SIG-M5 treated with dmso at 0.1 percent for 504 hours (cell line): ENCODE measurements at regions not wholly inside any gene's neighbourhood (a gene's known extent, or its start where the extent isn't known, plus 50 kb on each side); places are given as distances from the start of the nearest gene placed in this dataset.
"Not testable (repeated sequence)": the region's sequence is repeated elsewhere in the genome, so short reads cannot be mapped to it uniquely, and the experiment has no call there.

Experiments used
- DNase-seq: peaks from one replicate; lab custom pipeline; 2025; ENCODE audit not compliant: unreplicated experiment; lab: John Stamatoyannopoulos, UW

DNA sequence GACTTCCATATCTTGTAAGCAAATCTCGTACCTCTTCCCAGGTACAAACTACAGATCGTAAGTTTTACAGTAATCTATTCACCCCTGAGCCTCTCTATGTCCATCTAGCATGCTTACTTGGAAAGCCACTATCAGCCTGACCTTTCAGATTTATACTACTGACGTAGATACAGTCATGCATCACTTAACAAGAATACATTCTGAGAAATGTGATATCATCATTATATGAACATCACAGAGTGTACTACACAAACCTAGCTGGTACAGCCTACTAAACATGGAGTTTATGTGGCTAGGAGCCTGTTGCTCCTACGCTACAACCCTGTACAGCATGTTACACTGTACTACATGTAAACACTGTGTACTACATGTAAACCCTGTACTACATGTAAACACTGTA is 293.2 kb upstream of the ZNF804A start:
- DNase-seq: no peak

DNA sequence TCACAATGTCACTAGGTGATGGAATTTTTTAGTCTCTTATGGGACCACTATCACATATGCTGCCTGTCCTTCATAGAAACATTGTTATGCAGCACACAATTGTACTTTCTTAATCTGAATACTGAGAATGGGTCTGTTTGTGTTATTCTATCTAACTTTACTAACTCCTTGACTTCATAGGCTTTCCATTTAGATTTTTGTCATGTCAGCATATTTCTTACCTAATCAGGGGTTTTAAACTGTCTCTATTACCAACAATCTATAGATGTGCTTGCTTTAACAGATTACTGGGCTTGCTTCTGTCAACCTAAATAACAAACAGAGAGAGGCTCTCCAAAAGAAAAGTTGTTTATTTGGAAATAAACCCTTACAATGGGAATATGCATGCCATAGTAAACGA is 289.6 kb upstream of the ZNF804A start:
- no peak for DNase-seq

DNA sequence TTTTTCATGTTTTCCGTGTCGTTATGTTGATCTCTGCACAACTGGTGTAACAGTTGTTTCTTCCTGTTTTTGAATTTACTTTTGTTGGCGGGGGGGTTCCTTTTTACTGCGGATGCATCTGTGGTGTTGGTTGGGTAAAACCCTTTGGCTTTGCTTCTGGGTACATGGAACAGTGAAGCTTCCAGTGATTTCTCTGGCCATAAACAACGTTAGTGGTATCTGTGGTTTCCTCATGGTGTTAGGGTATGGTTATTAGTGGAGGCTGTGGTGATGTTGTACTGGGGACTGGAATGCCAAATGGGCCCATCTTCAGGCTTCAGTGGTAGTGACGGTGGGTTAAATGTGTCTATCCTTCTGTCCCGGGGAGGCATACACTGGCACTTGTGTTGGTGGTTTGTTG is 285.4 kb upstream of the ZNF804A start:
- no peak for DNase-seq

DNA sequence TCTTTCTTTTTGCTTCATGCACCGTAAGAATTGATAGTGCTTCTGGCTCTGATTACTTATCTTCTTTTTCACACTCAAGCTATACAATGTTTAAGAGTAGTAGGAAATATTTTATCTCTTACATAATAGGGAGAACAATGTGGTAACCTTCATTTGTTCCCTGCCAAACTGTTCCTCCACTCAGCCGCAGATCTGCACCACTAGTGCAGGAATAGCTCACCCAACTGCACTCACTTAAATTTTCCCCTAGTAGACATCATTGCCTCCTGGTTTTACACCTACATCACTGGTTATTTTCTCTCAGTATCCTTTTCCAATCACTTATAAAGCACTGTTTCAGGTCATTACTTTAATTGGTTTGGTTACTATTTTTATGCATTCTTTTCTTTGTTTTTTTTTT is 283.5 kb upstream of the ZNF804A start:
- DNase-seq: no peak

DNA sequence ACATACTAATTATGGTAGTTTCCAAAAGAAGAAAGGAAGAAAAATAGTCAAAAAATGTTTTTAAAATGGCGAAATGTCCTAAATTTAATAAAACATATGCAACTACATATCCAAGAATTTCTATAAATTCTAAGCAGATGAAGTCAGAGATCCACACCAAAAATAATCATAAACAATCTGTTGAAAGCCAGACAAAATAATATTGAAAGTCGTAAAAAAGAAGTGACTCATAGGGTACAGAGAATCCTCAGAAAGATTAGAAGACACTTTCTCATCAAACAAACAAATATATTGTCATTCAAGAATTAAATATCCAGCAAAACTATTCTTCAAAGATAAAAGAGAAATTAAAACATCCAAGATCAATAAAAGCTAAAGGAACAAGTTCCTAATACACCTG is 281.4 kb upstream of the ZNF804A start:
- no peak for DNase-seq

DNA sequence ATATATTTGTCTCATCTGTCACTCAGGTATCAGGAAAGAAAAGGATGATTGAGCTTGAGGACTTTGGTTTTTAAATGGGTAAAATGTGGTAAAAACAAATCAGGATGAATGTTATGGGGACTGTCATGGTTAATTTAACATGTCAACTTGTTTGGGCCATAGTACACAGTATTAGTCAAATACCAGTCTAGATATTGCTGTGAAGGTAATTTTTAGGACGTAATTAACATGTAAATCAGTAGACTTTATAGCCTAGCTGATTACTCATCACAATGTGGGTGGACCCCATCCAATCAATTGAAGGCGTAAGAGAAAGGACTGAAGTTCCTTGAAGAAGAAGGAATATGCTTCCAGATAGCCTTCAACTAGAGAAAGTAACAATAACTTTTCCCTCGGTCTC is 275.7 kb upstream of the ZNF804A start:
- DNase-seq: no peak

DNA sequence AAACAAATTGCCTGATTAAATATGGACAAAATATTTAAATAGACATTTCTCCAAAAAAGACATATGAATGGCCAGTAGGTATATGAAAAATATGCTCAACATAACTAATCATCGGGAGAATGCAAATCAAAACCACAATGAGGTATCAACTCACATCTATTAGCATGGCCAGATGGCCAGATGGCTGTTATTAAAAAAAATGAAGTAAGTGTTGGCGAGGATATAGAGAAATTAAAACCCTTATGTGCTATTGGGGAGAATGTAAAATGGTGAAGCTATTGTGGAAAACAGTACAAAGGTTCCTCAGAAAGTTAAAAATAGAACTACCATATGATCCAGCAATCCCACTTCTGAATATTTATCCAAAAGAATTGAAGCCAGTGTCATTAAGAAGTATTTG is 272.3 kb upstream of the ZNF804A start:
- no peak for DNase-seq

DNA sequence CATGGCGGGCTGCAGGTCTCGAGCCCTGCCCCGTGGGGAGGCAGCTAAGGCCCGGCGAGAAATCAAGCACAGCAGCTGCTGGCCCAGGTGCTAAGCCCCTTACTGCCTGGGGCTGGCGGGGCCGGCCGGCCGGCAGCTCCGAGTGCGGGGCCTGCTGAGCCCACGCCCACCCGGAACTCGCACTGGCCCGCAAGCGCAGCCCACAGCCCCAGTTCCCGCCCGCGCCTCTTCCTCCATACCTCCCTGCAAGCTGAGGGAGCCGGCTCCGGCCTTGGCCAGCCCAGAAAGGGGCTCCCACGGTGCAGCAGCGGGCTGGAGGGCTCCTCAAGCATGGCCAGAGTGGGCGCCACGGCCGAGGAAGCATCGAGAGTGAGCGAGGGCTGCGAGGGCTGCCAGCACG is 270.5 kb upstream of the ZNF804A start:
- not testable (repeated sequence) for DNase-seq

DNA sequence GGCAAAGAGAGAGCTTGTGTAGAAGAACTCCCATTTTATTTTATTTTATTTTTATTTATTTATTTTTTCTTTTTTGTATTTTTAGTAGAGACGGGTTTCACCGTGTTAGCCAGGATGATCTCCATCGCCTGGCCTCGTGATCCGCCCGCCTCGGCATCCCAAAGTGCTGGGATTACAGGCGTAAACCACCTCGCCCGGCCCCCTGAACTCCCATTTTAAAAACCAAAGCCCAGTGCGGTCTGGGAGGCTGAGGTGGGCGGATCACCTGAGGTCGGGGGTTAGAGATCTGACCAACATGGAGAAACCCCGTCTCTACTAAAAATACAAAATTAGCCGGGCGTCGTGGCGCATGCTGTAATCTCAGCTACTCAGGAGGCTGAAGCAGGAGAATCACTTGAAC is 267.8 kb upstream of the ZNF804A start:
- not testable (repeated sequence) for DNase-seq

DNA sequence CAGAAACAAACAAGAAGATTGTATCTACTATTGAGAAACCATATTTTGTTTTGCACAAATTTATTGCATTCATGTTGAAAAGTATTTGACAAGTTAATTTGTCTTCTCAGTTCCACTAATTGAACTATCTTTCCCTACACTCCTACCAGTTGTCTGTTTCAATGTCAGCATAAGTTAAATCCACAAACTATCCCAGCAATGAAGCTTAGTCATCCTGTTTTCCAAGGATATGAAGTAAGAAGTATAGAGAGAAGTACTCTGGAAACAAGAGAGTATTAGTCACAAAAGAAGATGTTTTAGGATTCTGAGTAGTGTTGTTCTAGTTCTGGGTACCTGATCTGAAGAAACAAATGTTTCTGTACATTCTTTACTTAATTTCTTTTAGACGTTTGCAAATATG is 261.6 kb upstream of the ZNF804A start:
- DNase-seq: no peak

DNA sequence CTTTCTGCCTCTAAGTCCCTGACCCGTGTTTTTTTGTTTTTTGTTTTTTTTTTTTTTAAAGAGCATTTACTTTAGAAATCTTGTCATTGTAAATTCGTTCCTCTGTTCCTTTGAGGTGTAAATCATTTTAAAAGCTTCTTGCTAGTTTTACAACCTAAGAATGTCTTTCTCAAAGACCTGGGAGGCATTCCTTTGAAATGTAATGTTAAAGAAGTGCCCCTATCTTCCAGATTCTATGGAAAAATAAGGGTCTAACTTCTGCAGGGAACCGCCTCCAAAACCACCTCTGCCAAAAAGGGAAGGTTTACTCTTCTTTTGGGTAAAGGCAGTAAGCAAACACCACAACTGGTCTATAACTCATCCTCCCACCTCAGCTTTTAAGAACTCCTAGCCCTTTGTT is 259.6 kb upstream of the ZNF804A start:
- no peak for DNase-seq

DNA sequence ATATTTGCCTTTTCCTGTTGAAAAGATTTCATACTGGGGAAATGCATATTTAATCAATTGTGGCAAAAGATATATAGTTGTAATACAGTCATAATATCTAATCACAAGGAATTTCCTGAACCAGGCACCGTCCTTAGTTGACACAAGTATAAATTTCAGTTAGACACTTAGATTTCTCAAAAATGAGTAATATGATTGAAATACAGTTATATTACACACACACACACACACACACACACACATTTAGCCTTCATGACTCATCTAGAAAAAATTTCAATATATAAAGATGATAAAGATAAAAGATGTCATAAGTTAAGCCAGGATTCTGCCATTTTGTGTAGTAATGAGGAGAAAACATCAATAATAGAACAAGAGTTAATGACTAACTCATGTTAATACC is 258.4 kb upstream of the ZNF804A start:
- no peak for DNase-seq

DNA sequence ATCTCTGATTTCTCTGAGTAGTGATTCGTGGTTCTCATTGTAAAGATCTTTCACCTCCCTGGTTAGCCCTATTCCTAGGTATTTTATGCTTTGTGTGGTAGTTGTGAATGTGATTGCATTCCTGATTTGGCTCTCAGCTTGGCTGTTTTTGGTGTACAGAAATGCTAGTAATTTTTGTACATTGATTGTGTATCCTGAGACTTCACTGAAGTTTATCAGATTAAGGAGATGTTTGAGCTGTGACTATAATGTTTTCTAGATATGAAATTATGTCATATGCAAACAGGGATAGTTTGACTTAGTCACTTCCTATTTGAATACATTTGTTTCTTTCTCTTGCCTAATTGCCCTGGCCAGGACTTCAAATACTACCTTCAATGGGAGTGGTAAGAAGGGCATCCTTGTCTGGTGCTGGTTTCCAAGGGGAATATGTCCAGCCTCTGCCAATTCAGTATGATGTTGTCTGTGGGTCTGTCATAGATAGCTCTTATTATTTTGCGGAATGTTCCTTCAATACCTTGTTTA is 251.9 kb upstream of the ZNF804A start:
- DNase-seq: no peak

DNA sequence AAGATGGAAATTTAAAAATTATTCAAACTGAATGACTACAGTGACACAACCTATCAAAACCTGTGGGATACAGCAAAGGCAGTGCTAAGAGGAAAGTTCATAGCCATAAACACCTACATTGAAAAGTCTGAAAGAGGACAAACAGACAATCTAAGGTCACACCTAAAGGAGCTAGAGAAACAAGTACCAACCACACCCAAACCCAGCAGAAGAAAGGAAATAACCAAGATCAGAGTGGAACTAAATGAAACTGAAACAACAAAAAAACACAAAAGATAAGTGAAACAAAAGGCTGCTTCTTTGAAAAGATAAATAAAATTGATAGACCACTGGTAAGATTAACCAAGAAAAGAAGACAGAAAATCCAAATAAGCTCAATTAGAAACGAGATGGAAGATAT is 247.2 kb upstream of the ZNF804A start:
- no peak for DNase-seq

DNA sequence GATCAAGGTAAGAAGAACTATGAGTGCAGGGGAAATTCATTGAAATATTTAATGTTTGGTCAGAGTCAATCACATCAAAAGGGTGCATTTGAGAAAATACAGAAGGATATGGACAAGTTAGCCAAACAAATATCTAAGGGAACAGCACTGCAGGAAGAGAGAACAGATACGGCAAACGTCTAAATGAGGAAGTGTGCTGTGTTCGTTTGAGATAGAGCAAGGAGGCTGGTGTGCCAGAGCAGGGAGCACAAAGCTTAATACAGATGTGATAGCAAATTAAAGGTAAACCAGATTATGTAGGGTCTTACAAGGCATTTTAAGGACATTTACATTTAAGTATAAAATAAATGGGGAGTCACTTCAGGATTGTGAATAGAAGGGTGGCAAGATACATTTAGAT is 241.3 kb upstream of the ZNF804A start:
- no peak for DNase-seq

DNA sequence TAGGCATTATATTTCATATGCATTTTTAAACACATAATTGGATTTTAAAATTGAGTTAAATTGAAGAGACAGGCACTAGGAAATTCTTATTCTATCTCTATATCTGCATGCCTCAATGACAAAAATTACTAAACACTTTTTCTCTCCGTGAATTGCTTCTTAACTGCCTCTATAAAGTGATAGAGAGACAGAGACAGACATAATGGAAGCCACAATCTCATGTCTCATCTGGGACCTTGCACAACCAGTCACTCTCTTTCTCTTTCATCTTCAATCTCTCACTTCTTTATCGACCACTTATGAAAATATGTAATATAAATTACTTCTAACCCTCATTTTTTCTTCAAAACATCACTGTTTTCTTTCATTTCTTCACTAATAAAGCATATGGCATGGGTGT is 238.9 kb upstream of the ZNF804A start:
- DNase-seq: no peak

DNA sequence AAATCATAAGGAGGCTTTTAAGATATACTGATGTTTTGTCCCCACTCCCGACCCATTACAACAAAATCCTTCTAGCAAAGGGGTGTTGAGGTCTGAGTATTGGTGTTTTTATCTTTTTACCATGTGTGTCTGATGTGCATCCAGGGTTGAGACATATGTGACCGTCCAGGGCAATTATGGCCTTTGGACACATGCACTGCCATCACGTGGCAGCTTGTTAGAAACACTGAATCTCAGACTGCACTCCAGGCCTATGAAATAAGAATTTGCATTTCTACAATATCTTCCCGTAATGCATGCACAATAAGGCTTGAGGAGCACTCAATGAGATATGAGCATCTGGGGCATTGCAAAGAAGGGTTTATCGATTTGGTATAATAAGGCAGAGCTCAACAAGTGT is 235.1 kb upstream of the ZNF804A start:
- no peak for DNase-seq

DNA sequence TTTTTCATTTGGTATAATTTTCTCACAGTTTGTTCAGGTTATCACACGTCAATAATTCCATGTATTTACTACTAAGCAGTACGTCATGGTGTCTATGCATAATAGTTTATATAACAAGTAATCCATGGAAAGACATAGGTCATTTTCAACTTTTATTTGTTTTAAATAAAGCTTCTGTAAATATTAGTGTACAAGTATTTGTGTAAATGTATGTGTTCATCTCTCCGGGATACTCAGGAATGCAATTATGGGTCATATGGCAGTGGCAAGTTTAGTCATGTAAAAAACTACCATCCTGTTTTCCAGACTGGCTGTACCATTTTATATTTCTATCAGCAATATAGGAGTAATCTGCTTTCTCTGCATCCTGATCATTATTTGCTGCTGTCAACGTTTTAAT is 231.1 kb upstream of the ZNF804A start:
- no peak for DNase-seq

DNA sequence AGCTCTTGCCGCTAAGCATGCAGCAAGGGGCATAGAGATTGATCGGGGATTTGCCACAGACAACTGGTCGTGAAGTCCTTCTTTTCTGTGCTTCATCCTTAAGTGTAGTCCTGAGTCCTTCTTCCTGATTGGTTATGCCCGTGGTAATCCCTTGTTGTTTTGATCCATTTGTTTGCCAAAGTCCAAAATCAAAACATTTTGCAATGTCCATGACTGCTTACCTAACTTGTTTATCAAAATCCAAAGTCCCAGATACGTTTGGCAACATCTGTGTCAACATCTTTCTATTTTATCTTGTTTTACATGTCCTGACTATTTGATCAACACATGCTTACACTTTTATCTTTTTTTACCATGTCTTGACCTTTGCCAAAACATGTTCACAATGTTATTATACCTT is 229.0 kb upstream of the ZNF804A start:
- DNase-seq: no peak

DNA sequence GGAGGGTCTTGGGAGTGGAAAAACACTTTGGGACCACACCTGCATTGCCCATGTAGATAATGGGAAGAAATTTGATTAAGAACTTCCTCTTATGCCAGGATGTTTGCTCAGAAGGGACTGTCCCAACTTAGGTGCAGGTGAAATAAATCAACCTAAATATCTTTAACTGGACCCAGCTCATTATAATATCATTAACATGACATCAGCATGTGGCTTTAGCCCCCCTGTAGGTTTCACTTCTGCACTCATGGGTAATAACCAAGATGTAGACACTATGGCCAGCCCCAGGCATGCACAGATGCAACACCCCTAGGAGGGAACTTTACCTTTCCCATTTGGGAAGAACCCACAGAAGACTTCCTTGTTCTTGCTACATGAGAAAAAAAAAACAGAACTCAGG is 227.4 kb upstream of the ZNF804A start:
- DNase-seq: no peak

DNA sequence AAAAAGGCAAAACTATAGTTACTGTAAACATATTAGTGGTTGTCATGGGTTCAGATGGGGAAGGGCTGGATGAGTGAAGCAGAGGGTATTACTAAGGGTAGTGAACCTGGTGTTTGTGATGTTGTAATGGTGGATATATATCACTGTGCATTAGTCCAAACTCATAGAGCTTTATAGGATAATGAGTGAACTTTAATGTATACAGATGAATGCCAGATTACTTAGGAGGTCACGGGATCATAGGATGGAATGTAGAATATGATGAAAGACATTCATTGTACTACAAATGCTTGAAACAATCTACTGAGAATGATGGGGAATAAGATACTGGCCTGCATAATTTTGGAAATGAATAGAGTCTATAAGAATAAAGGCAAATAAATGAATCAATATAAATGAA is 226.7 kb upstream of the ZNF804A start:
- DNase-seq: no peak

DNA sequence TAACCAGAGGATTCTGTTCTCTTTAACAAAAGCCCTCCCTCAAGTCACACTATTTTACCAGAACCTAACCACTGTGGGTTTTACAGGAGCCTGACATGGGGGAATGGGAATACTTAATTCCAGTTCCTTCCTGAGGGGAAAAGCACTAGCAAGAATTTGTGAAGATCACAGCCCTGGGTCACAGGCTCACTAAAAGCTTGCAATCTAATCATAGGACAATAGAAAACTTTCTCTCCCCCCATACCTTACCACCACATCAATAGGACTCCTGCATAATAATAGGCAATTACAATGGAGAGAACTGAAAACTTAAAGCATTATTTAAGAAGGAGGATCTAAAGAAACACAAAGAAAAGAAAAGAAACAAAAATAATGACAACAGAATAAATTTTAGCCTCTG is 225.8 kb upstream of the ZNF804A start:
- DNase-seq: no peak

DNA sequence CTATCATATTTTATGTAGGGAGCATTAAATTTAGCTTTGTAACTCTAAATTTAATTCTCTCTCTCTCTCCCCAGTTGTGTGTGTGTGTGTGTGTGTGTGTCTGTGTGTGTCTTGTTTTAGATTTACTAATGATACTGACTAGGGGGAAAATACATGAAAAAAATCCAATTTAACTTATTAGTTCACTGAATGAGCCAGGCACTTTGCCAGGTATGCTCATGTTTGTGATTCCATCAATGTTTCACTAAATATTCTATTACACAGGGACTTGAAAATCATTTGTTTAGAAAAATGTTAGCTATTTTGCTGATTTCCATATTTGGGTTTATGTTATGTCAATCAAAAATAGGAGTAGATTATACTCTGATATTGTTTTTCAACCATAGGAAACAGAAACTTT is 203.7 kb upstream of the ZNF804A start:
- DNase-seq: no peak

DNA sequence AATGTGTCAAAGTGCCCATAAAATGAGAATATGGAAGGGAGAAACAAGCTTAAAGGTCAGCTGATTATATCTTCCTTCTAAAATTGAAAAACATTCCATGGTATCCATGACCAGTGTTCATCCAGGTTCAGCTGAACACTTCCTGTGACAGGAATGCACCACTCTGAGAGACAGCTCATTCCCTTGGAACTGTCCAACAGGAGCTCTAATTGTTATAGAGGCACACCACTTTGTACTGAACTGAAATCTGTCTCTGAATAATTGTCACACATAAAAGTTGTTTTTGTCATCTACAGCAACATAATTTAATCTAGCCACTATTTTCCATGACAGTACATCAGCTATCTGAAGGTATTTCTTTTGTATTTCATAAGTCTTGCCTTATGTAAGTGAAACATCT is 195.9 kb upstream of the ZNF804A start:
- no peak for DNase-seq
